ENCODE measurements at regions not wholly inside any gene's neighbourhood (a gene's known extent, or its start where the extent isn't known, plus 50 kb on each side); places are given as distances from the start of the nearest gene placed in this dataset.
"Not testable (repeated sequence)": the region's sequence is repeated elsewhere in the genome, so short reads cannot be mapped to it uniquely, and the experiment has no call there.

DNA sequence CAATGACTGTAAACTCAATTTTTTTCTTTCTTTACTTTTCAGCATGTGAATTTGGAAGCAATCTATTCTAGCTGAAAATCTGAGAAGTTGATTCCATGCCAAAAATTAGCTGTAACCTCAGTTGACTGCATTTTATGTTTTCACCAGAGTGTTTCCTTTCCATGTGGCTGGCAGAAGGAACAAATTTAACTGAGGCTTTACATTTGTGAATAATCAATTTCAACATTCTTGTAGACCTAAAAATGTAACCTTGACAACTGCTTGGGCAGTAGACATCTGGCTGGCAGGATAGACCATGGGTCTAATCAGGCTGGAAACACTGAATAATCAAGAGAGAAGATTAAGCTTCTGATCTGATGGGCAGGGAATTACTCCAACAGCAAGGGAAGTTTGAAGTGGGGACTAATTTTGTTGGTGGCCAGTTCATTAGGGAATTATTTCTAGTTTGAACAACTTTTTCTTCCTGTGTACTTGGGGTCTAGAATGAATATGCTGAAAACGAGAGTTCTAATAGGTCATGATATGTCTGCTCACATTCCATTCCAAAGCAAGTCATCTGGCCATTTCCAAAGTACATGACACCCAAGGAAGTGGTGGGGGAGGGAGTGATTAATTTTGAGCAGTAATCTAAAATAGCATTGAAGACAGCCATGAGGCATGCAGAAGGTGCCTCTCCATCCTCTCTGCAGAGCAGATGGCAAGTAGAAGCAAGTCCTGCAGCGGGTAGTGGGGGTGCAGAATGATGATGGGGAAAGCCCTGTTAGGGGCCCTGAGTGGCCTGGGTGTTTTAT is 68.2 kb downstream of the ATP23 start:
- DNase-seq, result peak; percentile 24

- no peak for DNase-seq
These were observed 70.3 kb downstream of the ATP23 start for GRCh38 chr12:58011676-58012075.

DNA sequence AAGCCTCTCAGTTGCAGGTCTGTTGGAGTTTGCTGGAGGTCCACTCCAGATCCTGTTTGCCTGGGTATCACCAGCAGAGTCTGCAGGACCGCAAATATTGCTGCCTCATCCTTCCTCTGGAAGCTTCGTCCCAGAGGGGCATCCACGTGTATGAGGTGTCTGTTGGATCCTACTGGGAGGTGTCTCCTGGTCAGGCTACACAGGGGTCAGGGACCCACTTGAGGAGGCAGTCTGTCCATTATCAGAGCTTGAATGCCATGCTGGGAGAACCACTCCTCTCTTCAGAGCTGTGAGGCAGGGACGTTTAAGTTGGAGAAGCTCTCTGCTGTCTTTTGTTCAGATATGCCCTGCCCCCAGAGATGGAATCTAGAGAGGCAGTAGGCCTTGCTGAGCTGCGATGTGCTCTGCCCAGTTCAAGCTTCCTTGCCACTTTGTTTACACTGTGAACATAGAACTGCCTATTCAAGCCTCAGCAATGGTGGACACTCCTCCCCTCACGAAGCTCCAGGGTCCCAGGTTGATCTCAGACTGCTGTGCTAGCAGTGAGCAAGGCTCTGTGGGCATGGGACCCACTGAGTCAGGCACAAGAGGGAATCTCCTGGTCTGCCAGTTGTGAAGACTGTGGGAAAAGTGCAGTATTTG is 81.1 kb downstream of the ATP23 start:
- DNase-seq, result not testable (repeated sequence)

- DNase-seq, result no peak
These were observed 84.1 kb downstream of the ATP23 start for GRCh38 chr12:58025431-58025830.

- DNase-seq, result peak; percentile 7
These were observed 85.1 kb downstream of the ATP23 start for GRCh38 chr12:58026426-58026825.

- no peak for DNase-seq
These were observed 85.8 kb downstream of the ATP23 start for GRCh38 chr12:58026897-58027891.

GRCh38 chr12:58028294-58028693 is 86.9 kb downstream of the ATP23 start:
- no peak for DNase-seq

DNA sequence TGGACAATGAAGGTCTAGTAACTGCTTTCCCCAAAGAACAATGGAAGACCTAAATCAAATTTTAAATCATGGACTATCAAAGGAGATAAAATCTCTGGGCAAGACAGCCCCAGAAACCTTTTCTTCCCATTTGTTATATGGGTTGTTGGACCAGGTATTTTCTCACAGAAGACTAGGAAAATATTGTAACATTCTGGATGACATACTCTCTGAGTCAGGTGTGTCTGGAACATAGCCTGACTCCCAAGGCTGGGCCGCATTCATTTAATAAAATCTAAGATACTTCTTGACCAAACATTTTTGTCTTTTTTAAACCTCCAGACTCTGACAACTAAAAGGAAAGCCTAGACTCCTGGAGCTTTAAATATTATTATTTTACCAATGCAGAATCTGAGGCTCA is 87.9 kb downstream of the ATP23 start:
- DNase-seq, result no peak

- no peak for DNase-seq
These were observed 89.4 kb downstream of the ATP23 start for GRCh38 chr12:58030566-58031279.

GRCh38 chr12:58032156-58032555 is 90.8 kb downstream of the ATP23 start:
- DNase-seq, result no peak

- DNase-seq, result no peak
These were observed 92.5 kb downstream of the ATP23 start for GRCh38 chr12:58033831-58034230.

- no peak for DNase-seq
These were observed 92.9 kb downstream of the ATP23 start for GRCh38 chr12:58034311-58034710.

DNA sequence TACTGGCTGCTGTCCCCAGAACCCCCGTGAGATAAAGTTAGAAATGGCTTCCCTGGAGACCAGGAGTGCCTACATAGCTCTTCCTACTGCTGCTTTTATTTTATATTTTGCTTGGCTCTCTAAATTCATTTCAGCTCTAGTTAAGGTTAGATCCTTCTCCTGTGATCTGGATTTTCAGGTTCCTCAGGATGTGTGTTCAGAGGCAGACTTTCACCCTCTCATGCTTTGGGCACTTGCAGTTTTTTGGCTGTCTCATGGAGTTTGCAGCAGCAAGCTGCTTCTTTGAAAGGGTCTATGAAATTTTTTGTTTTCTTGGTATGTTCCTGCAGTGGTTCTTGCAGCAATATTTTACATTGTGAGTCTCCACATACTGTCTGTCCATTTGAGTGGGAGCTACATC is 93.3 kb downstream of the ATP23 start:
- no peak for DNase-seq

GRCh38 chr12:58041441-58041840 is 100.1 kb downstream of the ATP23 start:
- no peak for DNase-seq

DNA sequence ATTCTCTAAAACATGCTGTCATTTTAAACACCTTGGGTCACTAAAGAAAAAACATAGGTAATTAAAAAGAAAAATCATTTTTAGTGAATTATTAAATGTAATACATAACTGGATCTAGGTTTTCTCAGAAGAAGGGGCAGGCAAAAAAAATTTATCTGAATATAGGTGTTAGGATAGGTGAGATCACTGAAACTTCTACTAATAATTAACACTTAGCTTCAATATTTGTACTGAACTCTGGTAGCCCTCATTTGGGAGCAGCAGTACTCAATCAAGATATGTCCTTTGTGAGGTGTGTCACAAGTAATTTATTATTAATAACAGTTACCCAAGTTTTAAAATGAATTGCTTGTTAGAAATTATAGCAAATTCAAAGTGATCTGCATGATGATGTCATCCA is 103.6 kb downstream of the ATP23 start:
- DNase-seq, result no peak

DNA sequence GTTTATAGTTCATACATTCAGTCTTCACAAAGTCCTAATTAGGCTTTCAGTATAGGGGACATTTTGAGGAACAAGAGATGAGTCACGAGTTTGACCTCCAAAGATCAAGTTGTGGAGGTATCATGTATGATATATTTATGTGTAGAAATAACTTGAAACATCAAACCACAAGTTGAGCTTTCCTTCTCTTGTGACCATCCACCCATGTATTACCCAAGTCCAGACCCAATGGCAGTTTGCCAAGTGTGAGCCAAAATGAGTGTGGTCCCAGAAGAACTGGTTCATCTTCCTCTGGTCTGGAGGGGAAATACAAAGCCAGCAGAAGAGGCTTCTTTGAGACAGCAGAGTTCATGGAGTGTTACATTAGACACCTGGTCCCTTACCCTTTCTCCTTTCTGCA is 104.9 kb downstream of the ATP23 start:
- DNase-seq, result no peak

- no peak for DNase-seq
These were observed 110.0 kb downstream of the ATP23 start for GRCh38 chr12:58051378-58051777.

- no peak for DNase-seq
These were observed 123.3 kb downstream of the ATP23 start for GRCh38 chr12:58064666-58065065.

- DNase-seq, result peak; percentile 28
These were observed 124.9 kb downstream of the ATP23 start for GRCh38 chr12:58066296-58066695.

DNA sequence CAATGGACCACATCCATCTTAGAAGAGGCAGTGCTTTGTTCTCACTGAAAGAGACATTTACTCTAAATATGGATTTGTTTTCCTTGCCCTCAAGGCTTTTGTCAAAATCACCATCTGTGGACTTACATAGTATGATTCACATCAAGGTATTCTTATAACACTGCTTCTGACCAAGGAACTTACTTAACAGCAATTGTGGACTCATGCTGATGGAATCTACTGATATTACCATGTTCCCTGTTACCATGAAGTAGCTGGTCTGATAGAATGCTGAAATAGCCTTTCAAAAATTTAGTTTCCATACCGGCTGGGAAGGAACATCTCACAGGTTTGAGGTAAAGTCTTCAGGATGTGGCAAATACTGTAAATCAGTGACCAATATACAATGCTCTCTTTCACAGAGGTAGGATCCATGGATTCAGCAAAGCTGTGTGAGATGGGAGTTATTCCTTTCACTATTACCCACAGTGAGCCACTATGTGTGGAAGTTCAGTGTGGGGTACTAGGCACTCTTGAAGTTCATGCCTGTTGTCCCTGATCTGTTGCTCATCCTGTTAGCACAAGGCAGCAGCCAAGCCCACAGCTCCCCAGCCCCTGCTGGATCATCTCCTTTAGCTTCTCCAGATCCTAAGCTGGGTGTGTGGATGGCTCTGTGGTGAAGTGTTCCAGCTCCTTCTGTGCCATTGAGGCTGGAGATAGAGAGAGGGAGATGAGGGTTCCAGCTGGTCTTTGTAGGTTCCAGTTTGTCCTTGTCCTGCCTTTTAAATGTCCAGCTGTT is 126.4 kb downstream of the ATP23 start:
- DNase-seq, result no peak

DNA sequence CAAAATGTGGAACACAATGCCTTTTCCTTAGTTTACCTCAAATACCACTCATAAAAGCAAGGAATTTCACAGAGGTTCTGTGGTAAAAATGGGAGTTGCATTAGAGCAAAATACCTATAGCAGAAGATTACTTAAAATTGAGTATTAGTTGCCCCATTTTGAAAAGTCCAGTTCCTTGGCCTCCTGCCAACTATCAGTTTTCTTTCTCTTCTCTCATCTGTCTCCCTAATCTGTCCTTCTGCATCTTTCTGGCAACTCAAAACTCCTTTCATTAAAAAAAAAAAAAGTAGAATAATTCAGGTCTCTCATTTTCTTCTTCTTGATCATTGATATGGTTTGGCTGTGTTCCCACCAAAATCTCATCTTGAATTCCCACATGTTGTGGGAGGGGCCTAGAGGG is 127.3 kb downstream of the ATP23 start:
- DNase-seq, result no peak

All from eye (tissue), 1 donor.